Immature natural killer cell (primary cell): ENCODE measurements at regions not wholly inside any gene's neighbourhood (a gene's known extent, or its start where the extent isn't known, plus 50 kb on each side); places are given as distances from the start of the nearest gene placed in this dataset.

Experiments
- DNase-seq, 3 donors: peaks; one replicate each; pipeline ENCODE4 v3.0.0; 2022; ENCODE audit warnings: mixed read lengths in 1 of 3
- H3K27ac Mint-ChIP-seq, 6 donors: one replicate each; pipeline ENCODE4 v1.8.0; 2020; ENCODE audit warnings: mixed read lengths in 6 of 6, mild to moderate bottlenecking in 5 of 6, inconsistent platforms in 4 of 6, moderate library complexity in 3 of 6
- H3K27me3 Mint-ChIP-seq, 3 donors: one replicate each; pipeline ENCODE4 v1.8.0; 2020 to 2021; ENCODE audit warnings: low read depth in 3 of 3, mild to moderate bottlenecking in 3 of 3, mixed read lengths in 3 of 3, moderate library complexity in 3 of 3, inconsistent platforms in 1 of 3
- H3K36me3 Mint-ChIP-seq, 3 donors: one replicate each; pipeline ENCODE4 v1.8.0; 2020; ENCODE audit warnings: mixed read lengths in 3 of 3, inconsistent platforms in 2 of 3, mild to moderate bottlenecking in 2 of 3
- H3K4me1 Mint-ChIP-seq, 2 donors: one replicate each; pipeline ENCODE4 v1.8.0; 2020; ENCODE audit warnings: inconsistent platforms in 2 of 2, mild to moderate bottlenecking in 2 of 2, mixed read lengths in 2 of 2, moderate library complexity in 1 of 2
- H3K4me3 Mint-ChIP-seq, 5 donors: one replicate each; pipeline ENCODE4 v1.8.0; 2020; ENCODE audit warnings: mild to moderate bottlenecking in 5 of 5, mixed read lengths in 5 of 5, inconsistent platforms in 3 of 5, moderate library complexity in 3 of 5
- H3K9me3 Mint-ChIP-seq, 6 donors: one replicate each; pipeline ENCODE4 v1.8.0; 2020; ENCODE audit warnings: mild to moderate bottlenecking in 6 of 6, mixed read lengths in 6 of 6, inconsistent platforms in 4 of 6, moderate library complexity in 3 of 6

GRCh38 chr15:29490747-29491471 lies 221.3 kb upstream of the NSMCE3 start:
- DNase-seq: no peak
- no peak overlapping the region for H3K27ac Mint-ChIP-seq
- H3K4me1 Mint-ChIP-seq: no peaks in the 10 kb centered on the region
- H3K27me3 Mint-ChIP-seq: peaks cover 2 to 10% (median 4%) of the 10 kb centered on the region in 3 donors
- H3K36me3 Mint-ChIP-seq: no peaks in the 10 kb centered on the region
- no peak overlapping the region for H3K4me3 Mint-ChIP-seq
- peaks cover 0 to 1% (median 0%) of the 10 kb centered on the region in 6 donors for H3K9me3 Mint-ChIP-seq

- Mint-ChIP-seq H3K4me3 (no peak overlapping the region), H3K27me3 (peaks cover 0 to 4% (median 2%) of the 10 kb centered on the region in 3 donors), H3K27ac (no peak overlapping the region), H3K4me1 (no peaks in the 10 kb centered on the region), H3K36me3 (no peaks in the 10 kb centered on the region), H3K9me3 (no peaks in the 10 kb centered on the region)
- DNase-seq: no peak
Measured at GRCh38 chr15:29480949-29481348, 211.3 kb upstream of the NSMCE3 start.

DNA sequence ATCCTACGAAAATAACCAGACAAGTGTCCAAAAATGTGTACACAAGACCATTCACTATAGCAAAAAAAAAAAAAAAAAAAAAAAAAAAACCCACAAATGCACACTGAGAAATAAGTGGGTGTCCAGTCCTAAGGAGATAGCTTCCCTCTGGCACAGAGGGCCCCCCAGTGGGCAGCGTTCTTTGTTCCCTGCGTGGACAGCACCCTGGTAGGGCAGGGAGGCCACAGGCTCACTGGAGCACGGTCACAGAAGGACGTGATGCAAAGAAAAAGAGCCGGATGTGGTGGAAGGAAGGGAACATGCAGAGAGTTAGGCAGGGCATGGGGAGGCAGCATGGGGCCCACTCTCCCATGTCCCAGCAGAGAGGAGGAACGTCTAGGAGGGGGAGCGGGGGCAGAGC lies 210.7 kb upstream of the NSMCE3 start:
- no peaks in the 10 kb centered on the region for H3K4me1 Mint-ChIP-seq
- H3K27ac Mint-ChIP-seq: no peak overlapping the region
- no peak for DNase-seq
- no peaks in the 10 kb centered on the region for H3K36me3 Mint-ChIP-seq
- H3K4me3 Mint-ChIP-seq: no peak overlapping the region
- H3K9me3 Mint-ChIP-seq: no peaks in the 10 kb centered on the region
- H3K27me3 Mint-ChIP-seq: peaks cover 0 to 3% (median 2%) of the 10 kb centered on the region in 3 donors

DNA sequence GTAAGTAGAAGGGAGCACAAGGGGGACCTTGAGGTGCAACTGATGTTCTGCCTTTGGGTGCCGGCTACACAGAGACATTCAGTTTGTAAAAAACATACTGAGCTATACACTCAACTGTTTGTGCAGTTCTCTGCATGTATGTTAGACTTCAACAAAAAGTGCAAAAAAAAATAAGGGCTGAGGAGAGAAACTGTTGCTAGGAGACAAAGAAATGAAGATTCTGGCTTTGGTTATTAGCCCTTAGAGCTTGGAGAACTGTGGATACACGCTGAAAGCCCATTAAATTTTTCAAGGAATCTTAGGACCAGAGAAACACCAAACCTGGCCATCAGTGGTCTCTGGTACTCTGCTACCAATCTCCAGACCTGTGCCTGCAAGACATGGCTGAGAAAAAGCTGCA lies 207.6 kb upstream of the NSMCE3 start:
- Mint-ChIP-seq H3K27me3 (peaks cover 0 to 2% (median 0%) of the 10 kb centered on the region in 3 donors), H3K36me3 (no peaks in the 10 kb centered on the region), H3K4me1 (no peaks in the 10 kb centered on the region), H3K4me3 (no peak overlapping the region), H3K27ac (no peak overlapping the region), H3K9me3 (no peaks in the 10 kb centered on the region)
- DNase-seq: no peak

GRCh38 chr15:29476503-29477080 lies 207.0 kb upstream of the NSMCE3 start:
- Mint-ChIP-seq H3K27me3 (peaks cover 0 to 2% (median 0%) of the 10 kb centered on the region in 3 donors), H3K27ac (no peak overlapping the region), H3K4me1 (no peaks in the 10 kb centered on the region), H3K9me3 (no peaks in the 10 kb centered on the region), H3K36me3 (no peaks in the 10 kb centered on the region), H3K4me3 (no peak overlapping the region)
- no peak for DNase-seq

DNA sequence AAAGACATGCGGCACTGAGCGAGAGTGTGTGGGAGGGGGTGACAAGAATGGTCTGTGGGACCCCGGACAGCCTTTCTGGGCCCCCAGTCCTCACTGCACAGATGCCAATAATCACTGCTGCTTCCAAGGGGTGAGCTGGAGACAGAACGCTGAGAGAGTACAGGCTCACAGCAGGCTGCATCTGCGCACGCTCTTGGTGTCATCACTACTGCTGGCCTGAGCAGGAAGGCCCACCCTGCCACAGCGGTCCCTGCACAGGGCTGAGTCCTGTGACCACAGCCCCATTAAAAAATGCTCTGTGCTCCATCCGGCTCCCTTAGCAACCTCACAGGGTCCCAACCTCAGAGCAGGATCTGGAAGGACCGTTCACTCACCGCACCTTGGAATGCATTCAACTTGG lies 205.5 kb upstream of the NSMCE3 start:
- H3K4me1 Mint-ChIP-seq: no peaks in the 10 kb centered on the region
- H3K9me3 Mint-ChIP-seq: no peaks in the 10 kb centered on the region
- no peak for DNase-seq
- no peaks in the 10 kb centered on the region for H3K27me3 Mint-ChIP-seq
- H3K27ac Mint-ChIP-seq: no peak overlapping the region
- H3K36me3 Mint-ChIP-seq: no peaks in the 10 kb centered on the region
- H3K4me3 Mint-ChIP-seq: no peak overlapping the region

DNA sequence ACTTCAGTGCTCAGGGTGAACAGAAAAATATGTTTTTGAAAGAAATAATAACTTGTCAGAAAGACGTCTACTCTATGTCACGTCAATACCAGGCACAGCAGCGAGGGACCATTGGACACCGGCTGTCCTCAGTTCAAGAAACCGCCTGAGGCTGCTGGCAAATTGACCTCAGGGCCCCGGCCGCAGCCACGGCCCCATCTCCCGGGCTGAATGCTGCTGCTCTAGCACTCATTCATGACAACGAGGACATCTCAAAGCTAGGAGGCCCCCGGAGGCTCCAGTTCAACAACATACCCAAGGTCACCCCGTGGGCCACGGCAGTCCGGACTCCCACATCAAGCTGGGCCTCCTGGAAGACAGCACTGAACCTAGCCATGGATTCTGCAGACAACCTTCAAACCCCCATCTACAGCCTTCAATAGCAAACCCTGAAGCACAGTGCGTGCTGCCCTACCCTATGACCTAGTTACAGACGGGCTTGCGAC lies 204.0 kb upstream of the NSMCE3 start:
- peaks cover 0 to 4% (median 0%) of the 10 kb centered on the region in 3 donors for H3K27me3 Mint-ChIP-seq
- DNase-seq: no peak
- H3K36me3 Mint-ChIP-seq: no peaks in the 10 kb centered on the region
- no peak overlapping the region for H3K4me3 Mint-ChIP-seq
- H3K27ac Mint-ChIP-seq: no peak overlapping the region
- H3K9me3 Mint-ChIP-seq: no peaks in the 10 kb centered on the region
- no peaks in the 10 kb centered on the region for H3K4me1 Mint-ChIP-seq

DNA sequence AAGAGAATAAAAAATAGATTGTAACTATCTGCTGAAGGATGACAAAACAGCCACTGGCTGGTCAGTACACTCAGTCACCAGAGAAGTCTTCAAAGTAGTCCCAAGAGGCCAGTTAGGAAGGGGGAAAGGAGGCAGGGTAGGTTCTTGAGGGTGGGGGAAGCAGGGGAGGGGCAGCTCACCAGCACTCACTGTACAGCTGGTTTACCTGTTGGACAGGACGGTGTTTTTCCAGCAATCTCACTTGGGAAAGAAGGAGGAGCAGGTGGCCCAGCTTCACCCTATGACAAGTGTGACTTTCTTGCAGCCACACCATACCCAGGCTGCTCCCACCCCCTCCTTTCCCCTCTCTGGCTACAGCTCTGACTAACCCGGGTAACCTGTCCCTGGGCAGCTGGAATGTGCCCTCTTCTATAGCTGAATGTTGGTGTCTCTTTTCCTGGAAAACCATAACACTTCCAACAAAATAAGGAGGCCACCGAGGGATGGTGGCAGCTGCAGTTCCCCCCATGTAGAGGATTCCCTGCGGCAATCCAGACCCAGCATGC lies 203.4 kb upstream of the NSMCE3 start:
- Mint-ChIP-seq H3K4me3 (no peak overlapping the region), H3K27ac (no peak overlapping the region), H3K4me1 (no peaks in the 10 kb centered on the region), H3K36me3 (no peaks in the 10 kb centered on the region), H3K27me3 (peaks cover 0 to 4% (median 0%) of the 10 kb centered on the region in 3 donors), H3K9me3 (no peaks in the 10 kb centered on the region)
- no peak for DNase-seq

DNA sequence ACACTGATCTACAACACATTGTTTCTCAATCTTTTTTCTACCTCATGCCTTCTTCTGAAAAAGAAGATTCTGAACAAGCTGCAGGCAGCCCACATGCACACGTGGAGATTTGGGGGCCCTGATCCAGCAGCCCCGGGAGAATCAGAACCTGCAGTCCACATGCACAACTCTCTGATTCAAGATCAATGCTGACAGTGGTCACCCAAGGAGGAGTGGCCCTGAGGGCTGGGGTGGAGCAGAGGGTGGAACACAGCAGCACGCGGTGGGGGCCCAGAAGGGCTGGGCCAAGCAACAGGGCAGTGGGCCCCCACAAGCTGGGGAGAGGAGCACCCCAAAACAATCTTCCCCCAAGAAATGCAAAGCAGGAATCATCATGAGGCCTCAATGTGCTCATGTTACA lies 202.1 kb upstream of the NSMCE3 start:
- Mint-ChIP-seq H3K36me3 (no peaks in the 10 kb centered on the region), H3K9me3 (no peaks in the 10 kb centered on the region), H3K27me3 (peaks cover 0 to 4% (median 2%) of the 10 kb centered on the region in 3 donors), H3K4me3 (no peak overlapping the region), H3K27ac (no peak overlapping the region), H3K4me1 (no peaks in the 10 kb centered on the region)
- no peak for DNase-seq

DNA sequence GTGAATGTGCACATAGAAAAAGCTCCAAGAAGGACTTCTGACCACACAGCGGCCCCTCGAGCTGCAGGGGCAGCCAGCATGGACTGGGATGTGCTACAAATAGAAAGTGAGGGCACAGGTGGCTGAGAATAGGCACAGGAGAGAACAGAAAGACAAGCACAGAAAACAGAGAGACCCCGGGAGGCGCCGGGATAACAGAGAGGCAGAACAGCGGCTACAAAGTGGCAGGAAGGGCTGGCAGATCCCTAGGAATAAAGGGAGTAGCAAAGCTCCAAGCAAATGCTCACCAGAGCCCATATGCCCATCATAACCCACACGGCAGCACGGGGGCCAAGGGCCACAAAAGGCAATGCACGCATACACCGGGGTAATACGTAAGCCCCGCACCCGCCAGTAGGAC lies 201.7 kb upstream of the NSMCE3 start:
- H3K36me3 Mint-ChIP-seq: no peaks in the 10 kb centered on the region
- no peaks in the 10 kb centered on the region for H3K4me1 Mint-ChIP-seq
- no peak overlapping the region for H3K4me3 Mint-ChIP-seq
- no peak overlapping the region for H3K27ac Mint-ChIP-seq
- no peaks in the 10 kb centered on the region for H3K9me3 Mint-ChIP-seq
- peaks cover 0 to 4% (median 2%) of the 10 kb centered on the region in 3 donors for H3K27me3 Mint-ChIP-seq
- DNase-seq: no peak

- Mint-ChIP-seq H3K36me3 (no peaks in the 10 kb centered on the region), H3K27me3 (peaks cover 0 to 4% (median 2%) of the 10 kb centered on the region in 3 donors), H3K4me1 (no peaks in the 10 kb centered on the region), H3K9me3 (no peaks in the 10 kb centered on the region), H3K27ac (no peak overlapping the region), H3K4me3 (no peak overlapping the region)
- DNase-seq: no peak
Measured at GRCh38 chr15:29470794-29471193, 201.2 kb upstream of the NSMCE3 start.

DNA sequence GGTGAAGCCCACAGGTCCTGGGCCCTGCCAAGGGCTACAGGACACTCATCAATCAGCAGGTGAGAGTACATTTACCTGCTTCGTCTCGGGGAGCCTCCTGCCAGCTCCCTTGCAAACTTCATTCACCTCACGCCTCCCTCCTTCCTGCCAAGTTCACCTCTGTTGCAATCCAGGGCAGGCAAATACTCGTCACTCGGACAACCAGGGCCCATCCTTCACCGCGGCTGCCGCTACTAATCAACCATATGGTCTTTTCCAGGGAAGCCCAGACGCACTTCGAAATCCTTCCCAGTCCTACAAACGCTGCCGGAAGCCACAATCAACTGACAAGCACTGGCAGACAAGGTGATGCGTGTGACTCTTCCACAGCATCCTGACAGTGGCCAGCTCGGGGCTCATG lies 200.7 kb upstream of the NSMCE3 start:
- Mint-ChIP-seq H3K4me1 (no peaks in the 10 kb centered on the region), H3K27ac (no peak overlapping the region), H3K36me3 (no peaks in the 10 kb centered on the region), H3K9me3 (no peaks in the 10 kb centered on the region), H3K27me3 (peaks cover 0 to 4% (median 2%) of the 10 kb centered on the region in 3 donors), H3K4me3 (no peak overlapping the region)
- no peak for DNase-seq

- peaks cover 0 to 4% (median 2%) of the 10 kb centered on the region in 3 donors for H3K27me3 Mint-ChIP-seq
- no peaks in the 10 kb centered on the region for H3K36me3 Mint-ChIP-seq
- no peak overlapping the region for H3K27ac Mint-ChIP-seq
- H3K4me1 Mint-ChIP-seq: no peaks in the 10 kb centered on the region
- no peak overlapping the region for H3K4me3 Mint-ChIP-seq
- H3K9me3 Mint-ChIP-seq: no peaks in the 10 kb centered on the region
- no peak for DNase-seq
Measured at GRCh38 chr15:29468899-29469298, 199.3 kb upstream of the NSMCE3 start.

- no peak for DNase-seq
- H3K4me1 Mint-ChIP-seq: no peaks in the 10 kb centered on the region
- no peaks in the 10 kb centered on the region for H3K9me3 Mint-ChIP-seq
- no peaks in the 10 kb centered on the region for H3K36me3 Mint-ChIP-seq
- H3K4me3 Mint-ChIP-seq: no peak overlapping the region
- H3K27ac Mint-ChIP-seq: no peak overlapping the region
- peaks cover 0 to 4% (median 2%) of the 10 kb centered on the region in 3 donors for H3K27me3 Mint-ChIP-seq
Measured at GRCh38 chr15:29467091-29467490, 197.5 kb upstream of the NSMCE3 start.
